AML-193 (cell line): ENCODE measurements at regions not wholly inside any gene's neighbourhood (a gene's known extent, or its start where the extent isn't known, plus 50 kb on each side); places are given as distances from the start of the nearest gene placed in this dataset.

Experiments
- DNase-seq, 2 experiments: peaks; one replicate each; lab custom pipeline; 2025; lab: John Stamatoyannopoulos, UW

DNA sequence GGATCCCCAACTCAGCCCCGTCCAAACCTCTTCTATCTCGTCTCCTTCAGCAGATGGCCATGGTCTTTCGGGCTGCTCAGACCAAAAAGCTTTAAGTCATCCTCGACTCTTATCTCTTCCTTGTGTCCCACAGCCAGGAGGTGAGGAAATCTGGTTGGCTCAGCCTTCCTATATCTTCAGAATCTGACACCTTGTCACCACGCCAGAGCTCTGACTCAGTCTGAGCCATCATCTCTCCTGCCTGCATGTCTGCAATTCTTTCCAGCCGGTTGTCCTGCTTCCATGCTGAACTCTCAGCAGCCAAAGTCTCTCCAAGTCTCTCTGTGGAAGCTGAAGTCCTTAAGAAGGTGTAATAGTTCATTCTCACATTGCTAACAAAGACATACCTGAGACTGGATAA lies 419.3 kb upstream of the ADAMTS16 start:
- DNase-seq = no peak

DNA sequence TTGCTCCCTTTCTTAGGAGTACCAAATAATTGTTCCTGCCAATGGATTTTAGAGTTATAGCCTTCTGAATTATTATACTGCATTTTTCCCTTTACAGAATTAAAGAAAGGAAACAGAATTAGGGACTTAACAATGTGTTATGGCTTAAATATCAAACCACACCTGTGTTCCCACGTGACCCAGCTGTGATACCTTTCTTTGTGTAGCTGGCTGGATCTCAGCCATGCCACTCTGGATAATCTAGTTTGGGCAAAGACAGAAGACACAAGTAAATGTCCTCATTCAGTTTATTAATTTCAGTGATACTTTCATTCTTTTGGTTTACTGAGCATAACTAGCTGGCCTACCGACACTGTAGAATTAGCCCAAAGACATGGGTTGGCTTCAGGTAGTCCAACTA lies 417.2 kb upstream of the ADAMTS16 start:
- DNase-seq = no peak

DNA sequence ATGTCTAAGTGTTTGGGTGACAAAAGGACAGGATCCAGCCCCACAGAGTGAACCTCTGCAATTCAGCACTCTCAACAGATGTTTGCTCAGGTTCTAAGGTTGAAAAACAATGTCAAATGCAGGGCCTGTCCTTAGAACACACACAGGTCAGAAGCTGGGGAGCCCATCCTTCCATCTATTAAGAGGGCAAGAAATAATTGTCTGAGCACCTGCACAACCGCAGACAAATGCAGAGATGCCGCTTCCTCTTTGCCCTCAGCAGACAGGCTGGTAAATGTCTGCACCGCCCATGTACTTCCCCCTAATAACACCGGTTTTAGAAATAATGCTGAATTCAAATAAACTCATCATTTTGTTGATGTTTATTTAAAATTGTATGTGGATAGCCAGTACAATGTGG lies 414.5 kb upstream of the ADAMTS16 start:
- no peak for DNase-seq

DNA sequence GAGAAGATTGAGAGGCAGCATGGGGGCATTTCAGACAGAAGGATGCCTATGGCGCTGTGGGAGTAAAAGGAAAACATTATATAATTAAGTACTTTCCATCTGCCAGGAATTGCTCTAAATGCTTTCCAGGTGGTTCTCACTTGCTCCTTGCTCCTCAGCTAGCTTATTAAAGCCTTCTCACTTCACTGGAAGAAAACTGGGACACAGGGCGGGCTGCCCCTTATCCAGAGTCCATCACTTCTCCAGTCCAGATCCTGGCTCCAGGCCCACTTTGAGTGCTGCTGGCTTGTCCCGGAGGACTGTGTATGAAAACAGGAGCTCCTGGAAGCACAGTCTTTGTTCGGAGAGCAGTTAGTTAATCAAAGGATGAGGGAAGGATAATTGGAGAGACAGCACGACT lies 409.9 kb upstream of the ADAMTS16 start:
- no peak for DNase-seq

DNA sequence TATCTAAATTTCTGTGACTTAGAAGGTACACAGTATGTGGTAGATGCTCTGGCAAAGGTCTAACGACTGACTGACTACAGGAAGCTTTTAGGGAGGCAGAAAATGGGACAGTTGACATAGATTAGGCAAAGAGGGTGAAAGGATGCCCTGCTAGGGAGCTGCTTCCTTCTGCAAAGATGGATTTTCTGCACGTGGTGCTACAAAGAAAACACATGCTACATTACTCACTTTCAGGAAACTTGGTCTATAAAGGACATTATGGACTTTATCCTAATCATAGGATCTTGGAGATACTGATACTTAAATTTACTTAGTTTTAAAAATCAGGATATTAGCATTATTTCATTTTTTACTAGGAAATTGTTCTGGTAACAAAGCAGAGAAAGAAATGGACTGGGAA lies 405.8 kb upstream of the ADAMTS16 start:
- DNase-seq = no peak

DNA sequence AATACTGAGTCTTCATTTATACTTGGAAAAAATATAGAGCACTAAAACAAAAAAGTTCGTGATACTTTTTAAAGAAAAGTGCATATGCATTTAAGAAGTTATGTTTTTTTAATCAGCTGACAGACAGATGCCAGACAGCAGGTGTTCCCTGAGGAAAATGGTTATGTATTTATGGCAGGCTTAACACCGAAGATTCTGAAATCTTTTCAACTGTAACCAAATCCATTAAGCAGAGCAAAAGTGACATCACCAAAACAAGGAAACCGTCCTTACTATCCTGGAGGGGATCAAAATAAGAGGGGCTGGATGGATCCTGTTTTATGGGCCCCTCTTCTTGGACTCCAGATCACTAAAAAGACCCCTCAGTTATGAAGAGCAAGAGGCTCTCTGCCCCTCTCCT lies 404.9 kb upstream of the ADAMTS16 start:
- DNase-seq = no peak

DNA sequence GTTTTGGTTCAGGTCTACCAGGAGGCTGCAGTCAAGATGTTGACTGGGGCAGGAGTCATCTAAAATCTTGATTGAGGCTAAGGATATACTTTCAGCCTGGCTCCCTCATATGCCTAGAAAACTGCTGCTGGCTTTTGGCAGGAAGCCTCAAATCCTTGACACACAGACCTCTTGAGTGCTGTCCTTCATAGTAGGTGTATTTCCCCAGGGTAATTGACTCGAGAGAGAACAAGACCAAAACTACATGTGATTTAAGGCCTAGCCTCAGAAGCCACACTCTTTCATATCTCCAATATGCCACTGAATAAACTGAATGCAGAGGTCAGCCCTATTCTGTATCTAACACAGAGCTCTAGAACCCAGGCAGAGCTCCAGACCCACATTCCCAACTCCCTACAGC lies 402.3 kb upstream of the ADAMTS16 start:
- no peak for DNase-seq

DNA sequence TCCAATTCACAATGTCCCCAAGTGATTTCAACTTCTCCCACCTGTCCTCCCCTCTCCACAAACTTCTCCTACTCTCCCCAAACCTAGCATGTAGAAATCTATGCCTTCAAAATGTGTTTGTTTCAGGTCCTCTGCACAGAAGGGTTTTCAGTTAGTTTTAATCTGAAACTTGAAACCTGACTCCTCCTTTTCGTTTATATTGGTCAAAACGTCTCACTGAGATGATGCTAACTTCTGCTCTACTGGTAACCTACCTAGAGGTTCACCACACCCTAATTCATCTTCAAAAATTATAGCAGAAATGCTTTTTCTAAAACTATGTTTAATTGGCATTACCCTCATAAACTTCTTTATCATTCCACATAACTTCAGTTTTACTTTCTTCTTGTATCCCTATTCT lies 401.8 kb upstream of the ADAMTS16 start:
- no peak for DNase-seq

DNA sequence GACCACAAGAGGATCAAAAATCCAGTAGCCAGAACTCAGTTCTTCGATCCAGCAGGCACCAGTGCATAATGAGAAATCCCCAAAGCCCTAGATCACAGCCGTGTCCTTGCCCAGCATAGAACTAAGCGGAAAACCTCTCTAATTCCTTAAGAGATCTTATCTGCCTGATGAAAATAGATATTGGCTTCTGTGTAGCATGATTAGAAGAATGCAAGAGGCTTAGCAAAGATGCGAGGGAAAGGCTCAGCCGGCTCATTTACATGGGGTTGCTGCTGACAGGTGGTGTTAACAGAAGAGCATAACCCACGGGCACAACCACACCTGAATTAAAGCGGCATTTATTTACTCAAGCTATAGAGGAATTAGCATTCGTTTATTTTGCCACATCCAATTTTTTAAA lies 400.0 kb upstream of the ADAMTS16 start:
- no peak for DNase-seq

DNA sequence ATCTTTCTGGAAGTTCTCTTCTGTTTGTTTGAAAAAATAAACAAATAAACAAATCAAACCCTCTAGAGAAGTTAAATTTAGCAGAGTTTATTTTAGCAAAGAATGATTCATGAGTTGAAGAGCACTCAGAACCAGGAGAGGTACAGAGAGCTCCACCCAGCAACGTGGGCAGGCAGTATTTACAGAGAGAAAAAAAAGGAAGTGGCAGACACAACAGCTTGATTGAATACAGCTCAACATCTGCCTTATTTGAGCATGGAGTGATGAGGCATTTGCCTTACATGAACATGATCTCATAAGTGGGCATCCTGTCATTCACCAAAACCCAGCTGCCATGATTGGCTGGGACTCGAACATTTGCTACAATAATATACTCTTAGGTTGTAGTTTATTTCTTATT lies 381.6 kb upstream of the ADAMTS16 start:
- no peak for DNase-seq

DNA sequence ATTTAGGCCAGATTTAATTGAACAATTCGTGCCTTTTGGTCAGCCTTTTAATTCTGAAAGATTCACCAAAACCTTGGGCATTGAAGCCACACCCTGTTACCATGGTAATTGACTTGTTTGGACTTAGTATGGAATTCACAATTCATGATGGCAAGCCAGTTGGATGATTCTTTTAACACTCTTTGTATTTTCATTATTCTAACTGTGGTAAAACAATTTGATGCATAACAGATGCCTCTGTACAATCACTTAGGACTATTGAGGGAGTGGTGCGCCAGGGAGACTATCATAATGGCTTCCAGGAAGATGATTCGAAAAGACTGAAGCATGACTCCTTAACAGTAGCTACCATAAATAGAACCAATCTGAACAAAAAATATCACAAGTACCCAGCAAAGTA lies 381.1 kb upstream of the ADAMTS16 start:
- no peak for DNase-seq

DNA sequence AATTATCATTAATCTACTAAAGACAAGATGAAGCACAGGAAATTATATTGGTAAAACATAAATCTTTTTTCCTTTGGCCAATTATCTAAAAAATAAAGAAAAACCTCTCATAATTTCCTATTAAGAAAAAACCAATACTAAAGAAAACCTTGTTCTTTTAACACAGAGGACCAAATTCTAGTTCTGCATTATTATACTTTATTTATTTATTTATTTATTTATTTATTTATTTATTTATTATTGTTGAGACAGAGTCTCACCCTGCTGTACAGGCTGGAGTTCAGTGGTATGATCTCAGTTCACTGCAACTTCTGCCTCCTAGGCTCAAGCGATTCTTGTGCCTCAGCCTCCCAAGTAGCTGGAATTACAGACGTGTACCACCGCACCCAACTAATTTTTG lies 377.8 kb upstream of the ADAMTS16 start:
- no peak for DNase-seq

DNA sequence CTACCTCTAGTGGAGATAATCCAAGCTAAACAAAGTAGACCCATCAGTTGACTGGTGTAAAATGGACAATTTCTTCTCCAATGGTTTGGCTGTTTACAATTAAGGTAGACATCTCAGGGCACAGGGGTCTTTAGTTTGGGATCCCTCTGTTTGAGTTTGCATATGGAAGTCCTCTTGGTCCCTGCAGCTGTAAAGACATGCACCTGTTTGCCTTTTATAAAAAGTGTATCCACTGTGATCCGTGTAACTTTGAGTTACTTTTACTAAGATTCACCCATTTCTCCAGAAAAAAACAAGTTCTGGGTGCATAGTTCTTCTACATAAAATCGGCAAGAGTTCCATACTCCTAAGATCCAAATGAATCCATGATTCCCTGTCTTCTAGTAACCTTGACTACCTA lies 374.7 kb upstream of the ADAMTS16 start:
- DNase-seq = no peak

DNA sequence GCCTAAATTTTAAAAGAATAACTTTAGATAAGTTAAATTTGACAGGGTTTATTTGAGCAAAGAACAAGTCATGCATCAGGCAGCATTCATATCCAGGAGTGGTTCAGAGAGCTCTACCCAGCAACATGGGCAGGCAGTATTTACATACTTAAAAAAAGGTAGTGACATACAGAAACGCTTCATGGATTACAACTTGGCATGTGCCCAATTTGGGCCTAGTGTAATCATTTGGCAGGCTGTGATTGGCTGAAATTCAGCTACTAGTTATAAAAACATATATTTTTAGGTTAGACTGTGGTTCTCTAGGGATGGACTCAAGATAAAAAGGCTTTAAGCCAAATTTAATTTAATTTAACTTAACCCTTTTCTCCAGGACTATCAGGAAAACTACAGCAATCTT lies 374.0 kb upstream of the ADAMTS16 start:
- no peak for DNase-seq

DNA sequence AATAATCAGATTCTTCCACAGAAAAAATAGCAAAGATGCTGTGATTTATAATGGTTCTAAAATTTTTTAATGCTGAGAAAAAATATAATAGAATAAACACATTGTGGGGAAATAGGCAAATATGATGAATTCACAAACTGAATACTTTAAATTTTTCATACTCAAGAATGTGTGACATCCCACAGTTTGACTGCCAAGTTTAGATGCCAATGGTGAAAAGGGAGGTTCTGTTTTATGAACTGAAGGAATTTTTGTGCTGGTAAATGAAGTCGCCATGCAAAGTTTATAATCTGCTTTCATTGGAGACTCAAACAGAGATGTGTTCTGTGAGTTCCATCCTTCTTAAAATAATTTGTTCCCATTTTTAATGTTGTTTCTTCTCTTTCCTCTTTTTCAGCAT lies 367.5 kb upstream of the ADAMTS16 start:
- no peak for DNase-seq

DNA sequence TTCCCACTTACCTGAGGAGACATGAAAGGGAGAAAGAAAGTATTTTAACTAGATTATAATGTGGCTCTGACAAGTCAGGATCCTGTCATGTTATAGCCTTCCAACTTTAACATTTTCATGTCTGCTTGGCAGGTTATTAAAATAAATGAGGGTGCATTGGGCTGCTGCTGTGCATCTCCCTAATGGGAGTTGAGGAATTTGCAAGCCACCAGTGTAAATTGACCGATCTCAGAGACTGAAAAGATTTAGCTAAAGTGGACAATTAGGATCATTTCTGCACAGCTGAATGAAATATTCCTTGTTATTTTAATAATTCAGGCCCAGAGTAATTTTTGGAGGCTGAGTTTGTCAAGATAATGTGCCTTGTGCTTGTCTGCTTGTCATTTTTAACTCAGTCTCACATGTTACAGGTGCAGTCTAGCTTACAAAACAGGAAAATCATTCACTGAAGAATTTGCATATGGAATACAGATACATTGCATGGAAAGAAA lies 366.3 kb upstream of the ADAMTS16 start:
- no peak for DNase-seq

DNA sequence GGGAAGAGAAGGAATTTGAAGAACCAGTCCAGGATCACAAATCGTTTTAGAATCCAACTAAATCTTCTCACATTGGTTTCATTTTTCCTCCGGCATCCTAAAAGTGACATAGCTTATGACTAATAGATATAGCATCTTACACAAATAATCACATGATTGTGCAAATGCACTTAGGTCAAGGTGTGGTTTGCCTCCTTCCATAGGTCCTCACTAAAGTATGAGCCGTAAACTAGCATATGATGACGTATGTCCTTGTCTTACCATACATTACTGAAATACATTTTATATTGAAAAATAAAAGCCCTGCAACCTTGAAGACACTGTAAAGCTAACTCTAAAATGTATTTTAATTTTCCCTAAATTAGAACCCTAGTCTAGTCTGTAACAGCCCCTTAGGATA lies 362.7 kb upstream of the ADAMTS16 start:
- DNase-seq = no peak

DNA sequence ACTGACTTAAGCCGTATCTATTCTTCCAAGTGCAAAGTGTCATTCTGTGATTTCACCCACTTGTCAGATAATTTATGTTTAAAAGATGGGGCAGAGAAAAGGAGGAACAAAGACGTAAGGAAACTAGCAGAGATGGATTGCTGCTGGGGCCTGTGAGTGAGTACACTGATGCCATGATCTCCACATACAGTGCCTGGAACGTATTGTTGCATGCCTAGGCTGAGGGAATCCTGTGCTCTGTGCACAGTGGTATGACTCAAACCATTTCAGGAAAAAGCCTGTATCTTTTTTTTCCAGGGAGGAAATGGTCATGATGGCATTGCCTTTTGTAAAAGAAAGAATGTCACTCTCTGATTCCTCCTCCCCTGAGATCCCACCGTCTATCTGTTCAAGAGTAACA lies 359.5 kb upstream of the ADAMTS16 start:
- no peak for DNase-seq

DNA sequence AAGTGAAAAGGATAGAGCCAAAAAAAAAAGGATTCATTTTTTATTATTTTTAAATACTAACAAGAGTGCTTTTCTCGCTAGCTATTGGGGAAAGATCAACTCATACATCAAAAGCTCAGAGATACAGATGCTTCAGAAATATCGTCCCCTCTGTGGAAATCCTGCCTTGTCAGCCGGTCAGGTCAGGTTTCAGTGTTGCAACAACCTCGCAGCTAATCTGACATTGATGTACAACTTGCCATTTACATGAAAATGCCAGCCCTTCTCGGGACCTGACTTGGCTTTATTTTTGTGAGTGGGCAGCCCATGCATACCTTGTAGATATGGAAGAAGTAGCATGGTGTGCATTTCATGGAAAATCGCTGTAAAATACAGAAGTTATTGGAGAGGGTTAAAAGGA lies 358.8 kb upstream of the ADAMTS16 start:
- no peak for DNase-seq

DNA sequence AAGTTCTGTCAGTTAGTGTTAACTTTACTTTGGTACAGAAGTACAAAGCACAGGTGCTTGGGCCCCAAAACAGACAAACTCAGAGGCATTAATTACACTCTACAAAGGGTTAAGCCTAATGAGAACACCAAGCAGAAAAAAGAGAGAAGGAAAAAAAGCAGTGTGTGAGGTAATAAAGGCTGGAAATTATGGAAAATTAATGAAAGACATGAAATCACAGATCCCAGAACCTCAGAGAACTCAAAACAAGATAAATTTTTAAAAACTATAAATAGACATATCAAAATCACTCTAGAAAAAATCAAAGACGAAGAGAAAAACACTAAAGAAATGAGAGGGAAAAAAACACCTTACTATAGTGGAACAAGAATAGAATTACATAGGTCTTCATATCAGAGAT lies 354.2 kb upstream of the ADAMTS16 start:
- DNase-seq = no peak

DNA sequence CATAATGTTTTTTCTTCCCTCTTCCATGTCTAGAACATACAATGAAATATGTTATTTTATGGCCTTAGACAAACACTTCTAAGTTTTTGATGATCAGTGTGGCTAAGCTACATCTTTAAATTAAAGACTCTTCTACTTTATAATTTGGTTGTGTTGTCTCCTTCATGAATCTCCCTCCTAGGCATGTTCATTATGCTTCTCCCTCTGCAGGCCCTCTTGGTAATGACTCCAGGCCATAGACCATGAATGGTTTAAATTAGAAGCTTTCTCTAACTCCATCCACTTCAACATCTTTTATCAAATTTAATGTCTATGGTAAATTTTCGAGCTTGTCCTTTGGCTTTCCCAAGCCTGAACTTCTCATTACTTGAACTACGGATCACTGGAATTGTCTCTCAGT lies 342.7 kb upstream of the ADAMTS16 start:
- no peak for DNase-seq

DNA sequence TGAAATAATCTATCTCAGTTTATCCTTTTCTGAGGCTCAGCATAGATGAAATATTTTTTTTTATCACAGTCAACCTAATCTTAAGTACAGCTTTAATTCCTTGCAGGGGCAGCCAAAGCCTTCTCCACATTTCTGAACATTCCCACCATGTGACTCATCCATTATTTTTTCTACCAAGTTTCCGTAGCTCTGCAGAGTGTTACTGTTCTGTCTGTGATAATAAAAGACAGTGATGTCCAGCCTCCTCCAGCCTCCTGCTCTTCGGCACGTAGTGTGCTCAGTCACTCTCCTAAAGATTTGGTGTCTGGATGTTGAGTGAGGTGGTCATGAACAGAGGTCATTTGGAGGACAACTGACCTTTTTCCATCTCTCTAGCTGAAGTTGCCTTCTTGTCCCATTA lies 338.1 kb upstream of the ADAMTS16 start:
- DNase-seq = no peak

DNA sequence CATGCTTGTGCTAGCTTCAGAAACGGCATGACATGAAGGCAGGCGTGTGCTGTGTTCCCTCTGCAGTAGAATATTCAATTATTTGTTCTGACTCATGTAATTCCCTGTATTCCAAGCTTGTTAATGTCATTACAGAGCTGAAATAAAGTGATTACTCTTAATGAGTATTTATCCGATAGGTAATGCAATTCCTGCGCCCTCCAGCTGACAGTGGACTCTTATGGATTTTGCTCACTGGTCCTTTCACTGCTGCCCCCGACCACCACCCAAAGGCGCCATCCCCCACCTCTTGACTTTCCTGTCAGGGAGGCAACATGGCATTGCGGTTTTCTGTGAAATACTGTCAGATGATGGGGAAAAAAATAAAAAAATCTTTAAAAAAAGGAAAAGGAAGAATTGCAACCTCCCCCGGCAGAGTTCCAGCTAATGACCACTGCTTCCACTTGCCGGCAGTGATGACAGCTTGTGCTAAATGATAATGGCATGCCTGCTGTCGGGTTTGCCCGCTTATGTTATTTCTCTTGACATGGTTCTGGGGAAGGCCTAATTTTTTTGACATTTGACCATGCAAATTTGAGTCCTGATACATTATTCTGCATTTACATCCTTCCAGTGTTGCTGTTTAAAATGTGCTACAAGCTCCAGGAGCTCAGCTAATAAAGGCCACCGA lies 335.3 kb upstream of the ADAMTS16 start:
- DNase-seq = no peak

DNA sequence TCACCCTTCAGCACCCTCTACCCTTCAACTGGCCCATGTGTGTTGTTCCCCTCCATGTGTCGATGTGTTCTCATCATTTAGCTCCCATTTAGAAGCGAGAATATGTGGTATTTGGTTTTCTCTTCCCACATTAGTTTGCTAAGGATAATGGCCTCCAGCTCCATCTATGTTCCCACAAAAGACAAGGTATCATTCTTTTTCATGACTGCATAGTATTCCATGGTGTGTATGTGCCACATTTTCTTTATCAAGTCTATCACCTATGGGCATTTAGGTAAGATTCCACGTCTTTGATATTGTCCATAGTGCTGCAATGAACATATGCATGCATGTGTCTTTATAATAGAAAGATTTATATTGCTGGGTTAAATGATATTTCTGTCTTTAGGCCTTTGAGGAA lies 325.1 kb upstream of the ADAMTS16 start:
- DNase-seq = no peak

DNA sequence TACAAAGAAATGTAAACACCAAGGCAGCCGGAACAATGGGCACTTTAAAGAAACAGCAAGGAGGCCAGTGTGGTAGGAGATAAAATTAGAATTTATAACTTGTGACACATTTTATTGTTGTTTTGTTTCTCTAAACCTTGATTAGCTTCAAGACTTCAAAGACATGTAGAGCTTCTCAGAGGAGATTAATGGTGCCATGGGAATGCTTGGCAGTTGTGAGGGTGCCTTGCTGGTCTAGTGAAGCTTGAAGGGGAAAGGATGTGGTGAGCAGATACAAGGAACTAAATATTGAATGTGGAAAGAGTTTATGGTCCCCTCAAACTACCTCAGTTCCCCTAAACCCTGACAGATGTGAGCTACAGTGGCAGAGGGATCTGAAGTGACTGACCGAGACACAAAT lies 322.4 kb upstream of the ADAMTS16 start:
- no peak for DNase-seq
